T-helper 2 cell treated with Interferon-gamma antibody and Interleukin-4, amounts not matched to agents 5 μg/mL and 100 μg/mL, for 36 hours (primary cell): ENCODE measurements at regions not wholly inside any gene's neighbourhood (a gene's known extent, or its start where the extent isn't known, plus 50 kb on each side); places are given as distances from the start of the nearest gene placed in this dataset.
"Not testable (repeated sequence)": the region's sequence is repeated elsewhere in the genome, so short reads cannot be mapped to it uniquely, and the experiment has no call there.

ENCODE experiments used
- DNase-seq: peaks from one replicate; pipeline ENCODE4 v3.0.0; 2021; ENCODE audit warnings: low spot score
- H3K27ac Mint-ChIP-seq: one replicate; pipeline ENCODE4 v1.8.0; 2021; ENCODE audit warnings: mild to moderate bottlenecking, mixed read lengths
- H3K27me3 Mint-ChIP-seq: one replicate; pipeline ENCODE4 v1.8.0; 2021; ENCODE audit warnings: low read depth, mixed read lengths
- H3K36me3 Mint-ChIP-seq: one replicate; pipeline ENCODE4 v1.8.0; 2021; ENCODE audit warnings: low read depth, mixed read lengths
- H3K4me1 Mint-ChIP-seq: one replicate; pipeline ENCODE4 v1.8.0; 2021; ENCODE audit warnings: low read depth, mixed read lengths
- H3K4me3 Mint-ChIP-seq: one replicate; pipeline ENCODE4 v1.8.0; 2022; ENCODE audit warnings: mild to moderate bottlenecking, moderate library complexity, mixed read lengths
- H3K9me3 Mint-ChIP-seq: one replicate; pipeline ENCODE4 v1.8.0; 2021; ENCODE audit warnings: mixed read lengths

DNA sequence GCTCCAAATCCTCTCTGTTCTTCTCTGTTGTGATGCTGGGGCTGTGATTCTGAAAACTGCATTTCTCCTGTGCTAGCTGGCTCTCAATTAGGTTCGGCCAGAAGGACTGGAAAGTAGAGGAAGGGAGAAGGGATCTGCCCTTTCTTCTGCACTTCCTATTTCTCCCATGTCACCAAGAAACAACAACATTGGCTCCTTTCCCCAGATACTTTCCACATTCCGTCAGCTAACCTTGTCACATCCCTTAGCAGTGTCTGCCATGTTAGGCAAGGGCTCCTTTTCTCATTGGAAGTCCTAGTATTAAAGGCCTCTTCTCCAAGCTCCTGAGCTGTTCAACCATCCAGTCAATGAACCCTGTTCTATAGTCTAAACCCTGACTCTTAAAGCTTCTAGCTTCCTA, 171.1 kb downstream of the ZNF621 start:
- no peak overlapping the region for H3K4me3 Mint-ChIP-seq
- H3K9me3 Mint-ChIP-seq, result no peaks in the 10 kb centered on the region
- no peaks in the 10 kb centered on the region for H3K36me3 Mint-ChIP-seq
- H3K27me3 Mint-ChIP-seq, result peaks cover 5% of the 10 kb centered on the region
- no peak overlapping the region for H3K27ac Mint-ChIP-seq
- DNase-seq, result no peak
- no peaks in the 10 kb centered on the region for H3K4me1 Mint-ChIP-seq

DNA sequence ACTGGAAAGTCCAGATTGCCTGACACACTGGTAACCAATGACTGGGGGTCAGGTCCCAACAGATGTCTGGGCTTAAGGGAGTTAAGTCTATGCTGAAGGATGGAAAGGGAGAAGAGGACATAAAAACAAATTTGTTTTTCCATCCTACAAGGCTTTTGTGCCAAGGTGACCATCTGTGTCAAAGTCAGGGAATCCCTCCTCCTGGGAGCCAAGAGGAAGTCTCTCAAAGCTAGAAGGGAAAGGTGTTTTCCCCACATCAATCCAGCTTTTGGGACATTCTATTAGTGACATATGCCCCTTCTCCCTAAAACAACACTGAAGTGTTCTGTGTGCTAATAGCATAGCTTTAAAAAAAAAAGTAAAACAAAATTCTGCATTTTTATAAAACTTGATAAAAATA, 173.9 kb downstream of the ZNF621 start:
- H3K27me3 Mint-ChIP-seq, H3K27ac Mint-ChIP-seq, H3K4me1 Mint-ChIP-seq, DNase-seq, H3K36me3 Mint-ChIP-seq, H3K4me3 Mint-ChIP-seq, H3K9me3 Mint-ChIP-seq: not testable (repeated sequence)

DNA sequence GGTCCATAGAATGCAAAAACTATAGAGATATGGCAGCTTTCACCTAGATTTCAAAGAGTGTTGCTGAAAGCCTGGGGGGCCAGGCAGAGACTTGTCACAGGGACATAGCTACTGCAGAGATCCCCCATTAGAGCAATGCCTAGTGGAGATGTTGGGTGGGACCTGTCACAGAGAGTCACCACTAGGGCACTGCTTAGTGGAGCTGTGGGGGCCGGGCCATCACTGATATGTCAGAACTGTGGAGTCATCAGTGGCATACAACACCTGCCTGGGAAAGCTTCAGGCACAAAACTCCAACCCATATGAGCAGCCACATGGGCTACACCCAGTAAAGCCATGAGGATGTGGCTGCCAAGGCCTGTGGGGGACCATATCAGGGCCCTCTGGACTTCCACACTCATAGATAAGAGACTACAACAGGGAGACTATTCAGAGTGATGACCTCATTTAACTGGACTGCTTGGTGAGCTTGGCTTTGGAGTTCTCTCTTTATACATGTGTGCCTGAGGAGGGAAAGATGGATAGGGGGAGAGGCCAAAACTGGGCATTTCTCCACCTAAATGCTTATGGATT, 176.3 kb downstream of the ZNF621 start:
- Mint-ChIP-seq H3K4me3 (no peak overlapping the region), H3K9me3 (no peaks in the 10 kb centered on the region), H3K36me3 (no peaks in the 10 kb centered on the region), H3K4me1 (no peaks in the 10 kb centered on the region), H3K27me3 (peaks cover 3% of the 10 kb centered on the region), H3K27ac (no peak overlapping the region)
- DNase-seq, result no peak

DNA sequence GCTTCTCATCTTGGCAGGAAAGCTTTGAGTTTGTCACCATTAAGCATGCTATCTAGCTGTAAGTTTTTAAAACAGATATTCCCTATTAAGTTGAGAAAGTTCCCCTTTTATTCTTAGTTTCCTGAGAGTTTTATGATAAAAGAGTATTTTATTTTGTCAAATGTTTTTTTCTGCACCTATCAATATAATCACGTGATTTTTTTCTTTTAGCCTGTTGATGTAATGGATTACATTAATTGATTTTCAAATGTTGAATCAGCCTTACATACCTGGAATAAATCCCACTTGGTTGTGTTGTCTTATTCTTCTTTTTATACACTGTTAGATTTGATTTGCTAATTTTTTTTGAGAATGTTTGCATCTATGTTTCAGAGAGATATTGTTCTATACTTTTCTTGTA, 179.5 kb downstream of the ZNF621 start:
- Mint-ChIP-seq H3K27ac (no peak overlapping the region), H3K4me3 (no peak overlapping the region), H3K4me1 (no peaks in the 10 kb centered on the region), H3K9me3 (no peaks in the 10 kb centered on the region), H3K36me3 (no peaks in the 10 kb centered on the region), H3K27me3 (peaks cover 5% of the 10 kb centered on the region)
- DNase-seq, result no peak

GRCh38 chr3:40705663-40706062, 180.9 kb downstream of the ZNF621 start:
- Mint-ChIP-seq H3K27me3 (peaks cover 5% of the 10 kb centered on the region), H3K36me3 (no peaks in the 10 kb centered on the region), H3K4me1 (no peaks in the 10 kb centered on the region), H3K9me3 (no peaks in the 10 kb centered on the region), H3K4me3 (no peak overlapping the region), H3K27ac (no peak overlapping the region)
- DNase-seq, result no peak

GRCh38 chr3:40713306-40713705, 188.5 kb downstream of the ZNF621 start:
- Mint-ChIP-seq H3K36me3 (no peaks in the 10 kb centered on the region), H3K4me3 (no peak overlapping the region)

DNA sequence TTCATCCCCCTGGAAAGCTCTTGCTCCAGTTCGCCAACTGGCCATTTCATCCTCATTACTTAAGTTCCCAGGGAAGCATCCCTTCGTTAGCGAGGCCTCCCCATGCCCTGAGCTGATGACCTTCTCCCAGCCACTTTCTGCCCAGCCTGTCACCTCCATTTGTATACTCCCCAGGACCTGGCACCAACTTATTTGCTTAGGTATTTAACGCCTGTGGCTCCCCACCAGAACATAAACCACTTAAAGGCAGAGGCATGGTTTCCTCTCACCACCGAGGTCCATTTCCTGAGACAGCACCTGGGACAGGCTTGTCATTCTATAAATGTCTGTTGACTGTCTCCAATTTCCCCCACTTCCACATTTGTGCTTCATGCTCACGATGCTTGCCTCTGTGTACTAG, 189.0 kb downstream of the ZNF621 start:
- Mint-ChIP-seq H3K4me1 (no peaks in the 10 kb centered on the region), H3K9me3 (no peaks in the 10 kb centered on the region), H3K27ac (no peak overlapping the region), H3K36me3 (no peaks in the 10 kb centered on the region), H3K27me3 (peaks cover 9% of the 10 kb centered on the region), H3K4me3 (no peak overlapping the region)
- DNase-seq, result no peak

More at GRCh38 chr3:40713306-40713705, 188.5 kb downstream of the ZNF621 start:
- no peak for DNase-seq
- H3K4me1 Mint-ChIP-seq, result no peaks in the 10 kb centered on the region
- H3K27me3 Mint-ChIP-seq, result peaks cover 10% of the 10 kb centered on the region
- no peak overlapping the region for H3K27ac Mint-ChIP-seq
- H3K9me3 Mint-ChIP-seq, result no peaks in the 10 kb centered on the region

- no peaks in the 10 kb centered on the region for H3K36me3 Mint-ChIP-seq
- H3K27me3 Mint-ChIP-seq, result peaks cover 7% of the 10 kb centered on the region
- no peak overlapping the region for H3K4me3 Mint-ChIP-seq
- no peak overlapping the region for H3K27ac Mint-ChIP-seq
- H3K4me1 Mint-ChIP-seq, result no peaks in the 10 kb centered on the region
- H3K9me3 Mint-ChIP-seq, result no peaks in the 10 kb centered on the region
- DNase-seq, result no peak
Measured at GRCh38 chr3:40714771-40715345, 190.1 kb downstream of the ZNF621 start.

DNA sequence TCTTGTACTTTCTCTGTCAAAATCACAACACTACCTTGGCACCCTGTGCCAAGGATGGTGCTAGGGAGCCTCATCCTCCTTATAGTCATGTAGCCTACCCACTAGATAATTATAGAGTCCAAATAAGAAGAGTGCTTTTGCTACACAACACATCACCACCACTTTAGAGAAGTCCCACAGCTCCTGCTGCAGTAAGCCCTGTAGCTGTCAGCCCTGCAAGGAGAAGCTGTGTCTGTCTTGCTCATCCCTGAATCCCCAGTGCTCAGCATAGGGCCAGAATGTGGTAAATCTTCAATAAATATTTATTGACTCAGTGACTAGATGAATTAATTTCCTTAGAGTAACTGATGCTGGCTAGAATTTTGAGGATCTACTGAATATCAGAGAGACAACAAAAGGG, 190.8 kb downstream of the ZNF621 start:
- Mint-ChIP-seq H3K27ac (no peak overlapping the region), H3K4me3 (no peak overlapping the region)

GRCh38 chr3:40717471-40717870, 192.7 kb downstream of the ZNF621 start:
- no peaks in the 10 kb centered on the region for H3K36me3 Mint-ChIP-seq
- no peaks in the 10 kb centered on the region for H3K4me1 Mint-ChIP-seq

More for the DNA sequence above, 190.8 kb downstream of the ZNF621 start:
- no peak for DNase-seq
- H3K36me3 Mint-ChIP-seq, result no peaks in the 10 kb centered on the region
- no peaks in the 10 kb centered on the region for H3K9me3 Mint-ChIP-seq
- H3K27me3 Mint-ChIP-seq, result peaks cover 7% of the 10 kb centered on the region
- H3K4me1 Mint-ChIP-seq, result no peaks in the 10 kb centered on the region

GRCh38 chr3:40718209-40718608, 193.4 kb downstream of the ZNF621 start:
- no peaks in the 10 kb centered on the region for H3K4me1 Mint-ChIP-seq
- H3K27me3 Mint-ChIP-seq, result peaks cover 7% of the 10 kb centered on the region

More at GRCh38 chr3:40717471-40717870, 192.7 kb downstream of the ZNF621 start:
- Mint-ChIP-seq H3K9me3 (no peaks in the 10 kb centered on the region), H3K4me3 (no peak overlapping the region), H3K27ac (no peak overlapping the region), H3K27me3 (peaks cover 7% of the 10 kb centered on the region)
- DNase-seq, result no peak

DNA sequence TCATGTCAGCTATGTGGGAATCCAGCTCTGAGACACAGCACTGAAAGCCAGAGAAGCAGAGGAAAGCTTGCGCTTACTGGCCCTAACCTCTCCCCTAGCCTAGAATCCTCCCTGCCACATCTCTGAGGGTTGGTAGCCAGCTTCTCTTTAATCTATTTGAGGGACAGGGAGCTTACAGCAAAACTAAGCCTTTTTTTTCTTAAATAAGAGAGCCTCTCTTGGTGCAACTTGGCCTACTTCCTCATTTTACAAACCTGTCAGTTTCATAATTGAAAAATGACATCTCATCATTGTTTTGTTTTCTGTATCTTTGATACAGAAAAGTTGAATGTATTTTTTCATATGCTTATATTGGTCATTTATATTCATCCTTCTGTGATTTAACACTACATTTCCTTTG, 193.9 kb downstream of the ZNF621 start:
- Mint-ChIP-seq H3K4me3 (no peak overlapping the region), H3K36me3 (no peaks in the 10 kb centered on the region), H3K9me3 (no peaks in the 10 kb centered on the region), H3K27ac (no peak overlapping the region), H3K27me3 (peaks cover 8% of the 10 kb centered on the region), H3K4me1 (no peaks in the 10 kb centered on the region)
- no peak for DNase-seq

More at GRCh38 chr3:40718209-40718608, 193.4 kb downstream of the ZNF621 start:
- DNase-seq, result no peak
- H3K36me3 Mint-ChIP-seq, result no peaks in the 10 kb centered on the region
- H3K9me3 Mint-ChIP-seq, result no peaks in the 10 kb centered on the region
- no peak overlapping the region for H3K4me3 Mint-ChIP-seq
- H3K27ac Mint-ChIP-seq, result no peak overlapping the region

DNA sequence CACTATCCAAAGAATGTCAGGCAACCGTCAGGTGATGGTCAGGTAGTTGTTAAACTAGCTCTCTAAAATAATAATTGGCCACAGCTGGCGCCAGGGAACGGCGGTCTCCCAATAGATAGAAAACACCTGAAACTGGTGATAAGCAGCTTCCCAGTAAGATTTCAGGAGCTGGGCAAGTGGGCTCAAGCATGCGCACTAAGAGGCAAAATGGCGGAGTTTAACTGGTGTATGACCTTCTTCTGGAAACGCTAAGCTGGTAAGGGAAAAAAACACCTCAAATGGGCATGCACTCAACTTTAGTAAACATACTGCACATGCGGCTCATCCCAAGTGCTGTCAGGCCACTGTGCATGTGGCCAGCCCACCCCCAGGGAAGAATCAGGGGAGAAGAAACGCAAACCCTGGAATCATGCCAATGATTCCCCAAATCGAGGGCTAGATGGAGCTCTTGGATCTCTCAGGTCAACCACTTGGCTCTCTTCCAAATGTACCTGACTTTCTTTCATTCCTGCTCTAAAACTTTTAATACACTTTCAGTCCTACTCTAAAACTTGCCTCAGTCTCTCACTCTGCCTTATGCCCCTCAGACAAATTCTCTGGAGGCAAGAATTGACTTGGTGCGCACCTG, 195.0 kb downstream of the ZNF621 start:
- H3K27me3 Mint-ChIP-seq, result peaks cover 13% of the 10 kb centered on the region
- H3K4me1 Mint-ChIP-seq, result no peaks in the 10 kb centered on the region
- H3K36me3 Mint-ChIP-seq, result no peaks in the 10 kb centered on the region
- H3K4me3 Mint-ChIP-seq, result no peak overlapping the region
- no peak overlapping the region for H3K27ac Mint-ChIP-seq
- no peaks in the 10 kb centered on the region for H3K9me3 Mint-ChIP-seq
- DNase-seq, result no peak

- no peaks in the 10 kb centered on the region for H3K9me3 Mint-ChIP-seq
- H3K27ac Mint-ChIP-seq, result no peak overlapping the region
Measured at GRCh38 chr3:40720341-40720740, 195.6 kb downstream of the ZNF621 start.

More at GRCh38 chr3:40720341-40720740, 195.6 kb downstream of the ZNF621 start:
- DNase-seq, result no peak
- no peaks in the 10 kb centered on the region for H3K4me1 Mint-ChIP-seq
- no peak overlapping the region for H3K4me3 Mint-ChIP-seq
- H3K36me3 Mint-ChIP-seq, result no peaks in the 10 kb centered on the region
- H3K27me3 Mint-ChIP-seq, result peaks cover 9% of the 10 kb centered on the region
